ENCODE measurements at regions not wholly inside any gene's neighbourhood (a gene's known extent, or its start where the extent isn't known, plus 50 kb on each side); places are given as distances from the start of the nearest gene placed in this dataset.

DNA sequence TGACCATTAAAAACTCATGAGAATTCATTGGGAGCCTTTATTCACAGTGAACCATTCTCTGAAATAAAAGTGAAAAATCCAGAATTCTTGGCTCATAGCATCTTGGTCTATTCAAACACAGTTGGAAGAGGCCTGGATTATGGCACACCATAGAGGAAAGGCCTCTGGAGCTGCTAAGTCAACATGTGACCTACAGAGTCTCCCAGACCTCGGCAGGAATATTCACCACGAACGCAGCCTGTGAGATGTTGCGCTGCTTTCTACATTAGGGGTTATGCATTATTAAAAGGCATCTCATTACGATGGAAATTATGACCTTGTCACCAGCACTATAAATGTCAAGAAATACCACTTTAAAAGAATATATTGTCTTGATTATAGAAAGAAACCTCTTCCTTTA is 132.6 kb downstream of the EFNB2 start:
- TF ChIP-seq, protein P1, sequence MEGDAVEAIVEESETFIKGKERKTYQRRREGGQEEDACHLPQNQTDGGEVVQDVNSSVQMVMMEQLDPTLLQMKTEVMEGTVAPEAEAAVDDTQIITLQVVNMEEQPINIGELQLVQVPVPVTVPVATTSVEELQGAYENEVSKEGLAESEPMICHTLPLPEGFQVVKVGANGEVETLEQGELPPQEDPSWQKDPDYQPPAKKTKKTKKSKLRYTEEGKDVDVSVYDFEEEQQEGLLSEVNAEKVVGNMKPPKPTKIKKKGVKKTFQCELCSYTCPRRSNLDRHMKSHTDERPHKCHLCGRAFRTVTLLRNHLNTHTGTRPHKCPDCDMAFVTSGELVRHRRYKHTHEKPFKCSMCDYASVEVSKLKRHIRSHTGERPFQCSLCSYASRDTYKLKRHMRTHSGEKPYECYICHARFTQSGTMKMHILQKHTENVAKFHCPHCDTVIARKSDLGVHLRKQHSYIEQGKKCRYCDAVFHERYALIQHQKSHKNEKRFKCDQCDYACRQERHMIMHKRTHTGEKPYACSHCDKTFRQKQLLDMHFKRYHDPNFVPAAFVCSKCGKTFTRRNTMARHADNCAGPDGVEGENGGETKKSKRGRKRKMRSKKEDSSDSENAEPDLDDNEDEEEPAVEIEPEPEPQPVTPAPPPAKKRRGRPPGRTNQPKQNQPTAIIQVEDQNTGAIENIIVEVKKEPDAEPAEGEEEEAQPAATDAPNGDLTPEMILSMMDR (IDR thresholded peaks at IDR 0.05 in 2 of 3, conservative IDR thresholded peaks at IDR 0.05 in 1 of 3; ENCODE audit: borderline replicate concordance in 1 of 3, insufficient read depth in 1 of 3, low read depth in 2 of 3, low read length in 2 of 3): no peak
- TF ChIP-seq SRF (IDR thresholded peaks at IDR 0.05; ENCODE audit: low read depth): no peak
- TF ChIP-seq, protein P2, sequence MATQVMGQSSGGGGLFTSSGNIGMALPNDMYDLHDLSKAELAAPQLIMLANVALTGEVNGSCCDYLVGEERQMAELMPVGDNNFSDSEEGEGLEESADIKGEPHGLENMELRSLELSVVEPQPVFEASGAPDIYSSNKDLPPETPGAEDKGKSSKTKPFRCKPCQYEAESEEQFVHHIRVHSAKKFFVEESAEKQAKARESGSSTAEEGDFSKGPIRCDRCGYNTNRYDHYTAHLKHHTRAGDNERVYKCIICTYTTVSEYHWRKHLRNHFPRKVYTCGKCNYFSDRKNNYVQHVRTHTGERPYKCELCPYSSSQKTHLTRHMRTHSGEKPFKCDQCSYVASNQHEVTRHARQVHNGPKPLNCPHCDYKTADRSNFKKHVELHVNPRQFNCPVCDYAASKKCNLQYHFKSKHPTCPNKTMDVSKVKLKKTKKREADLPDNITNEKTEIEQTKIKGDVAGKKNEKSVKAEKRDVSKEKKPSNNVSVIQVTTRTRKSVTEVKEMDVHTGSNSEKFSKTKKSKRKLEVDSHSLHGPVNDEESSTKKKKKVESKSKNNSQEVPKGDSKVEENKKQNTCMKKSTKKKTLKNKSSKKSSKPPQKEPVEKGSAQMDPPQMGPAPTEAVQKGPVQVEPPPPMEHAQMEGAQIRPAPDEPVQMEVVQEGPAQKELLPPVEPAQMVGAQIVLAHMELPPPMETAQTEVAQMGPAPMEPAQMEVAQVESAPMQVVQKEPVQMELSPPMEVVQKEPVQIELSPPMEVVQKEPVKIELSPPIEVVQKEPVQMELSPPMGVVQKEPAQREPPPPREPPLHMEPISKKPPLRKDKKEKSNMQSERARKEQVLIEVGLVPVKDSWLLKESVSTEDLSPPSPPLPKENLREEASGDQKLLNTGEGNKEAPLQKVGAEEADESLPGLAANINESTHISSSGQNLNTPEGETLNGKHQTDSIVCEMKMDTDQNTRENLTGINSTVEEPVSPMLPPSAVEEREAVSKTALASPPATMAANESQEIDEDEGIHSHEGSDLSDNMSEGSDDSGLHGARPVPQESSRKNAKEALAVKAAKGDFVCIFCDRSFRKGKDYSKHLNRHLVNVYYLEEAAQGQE (IDR thresholded peaks at IDR 0.05; ENCODE audit: low read depth): no peak
- TF ChIP-seq POLR2A (IDR thresholded peaks at IDR 0.05; ENCODE audit: borderline replicate concordance, extremely low read depth, insufficient read depth, insufficient read length): no peak
- TF ChIP-seq CEBPB (IDR thresholded peaks at IDR 0.05; ENCODE audit: low read depth): no peak
- TF ChIP-seq EZH2 (IDR thresholded peaks at IDR 0.05): no peak
- TF ChIP-seq ZNF274 (IDR thresholded peaks at IDR 0.05; ENCODE audit: low read depth, low read length): no peak
- TF ChIP-seq, protein P3, sequence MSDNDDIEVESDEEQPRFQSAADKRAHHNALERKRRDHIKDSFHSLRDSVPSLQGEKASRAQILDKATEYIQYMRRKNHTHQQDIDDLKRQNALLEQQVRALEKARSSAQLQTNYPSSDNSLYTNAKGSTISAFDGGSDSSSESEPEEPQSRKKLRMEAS (IDR thresholded peaks at IDR 0.05): no peak

Measured in HCT116 (cell line).